ENCODE measurements at regions not wholly inside any gene's neighbourhood (a gene's known extent, or its start where the extent isn't known, plus 50 kb on each side); places are given as distances from the start of the nearest gene placed in this dataset.
A peak's percentile ranks its signal among the peaks of the same experiment; 100 is the strongest.
"Not testable (repeated sequence)": the region's sequence is repeated elsewhere in the genome, so short reads cannot be mapped to it uniquely, and the experiment has no call there.

GRCh38 chr3:161914703-161915417 lies 418.3 kb downstream of the OTOL1 start:
- peak; percentile 61 for DNase-seq (ENCODE audit: low read depth)

DNA sequence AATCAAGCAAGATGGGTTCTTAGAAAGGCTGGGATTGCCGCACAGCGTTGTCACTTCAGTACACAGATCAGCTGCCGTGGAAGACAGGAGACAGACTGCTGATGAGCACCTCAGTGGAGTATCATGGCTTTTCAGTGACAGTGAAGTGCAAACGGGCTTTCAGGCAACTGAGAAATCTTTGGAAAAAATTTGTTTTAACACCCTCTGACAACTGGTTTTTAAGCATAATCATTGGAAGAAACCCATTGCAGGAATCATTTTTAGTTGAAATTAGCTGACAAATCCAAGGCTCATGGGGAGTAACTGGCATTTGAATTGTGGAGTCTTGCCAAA lies 418.8 kb downstream of the OTOL1 start:
- no peak for DNase-seq (ENCODE audit: low read depth)

- no peak for DNase-seq (ENCODE audit: low read depth)
Measured at GRCh38 chr3:161920196-161920595, 423.6 kb downstream of the OTOL1 start.

GRCh38 chr3:161925749-161926360 lies 429.2 kb downstream of the OTOL1 start:
- DNase-seq (ENCODE audit: low read depth), result no peak

DNA sequence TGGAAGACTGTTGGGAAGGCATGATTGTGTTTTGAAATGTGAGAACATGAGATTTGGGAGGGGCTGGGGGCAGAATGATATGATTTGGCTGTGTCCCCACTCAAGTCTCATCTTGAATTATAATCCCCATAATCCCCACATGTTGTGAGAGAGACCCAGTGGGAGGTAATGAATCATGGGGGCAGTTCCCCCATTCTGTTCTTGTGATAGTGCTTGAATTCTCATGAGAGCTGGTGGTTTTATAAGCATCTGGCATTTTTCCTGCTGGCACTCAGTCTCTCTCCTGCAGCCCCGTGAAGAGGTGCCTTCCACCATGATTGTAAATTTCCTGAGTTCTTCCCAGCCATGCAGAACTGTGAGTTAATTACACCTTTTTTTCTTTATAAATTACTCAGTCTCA lies 430.5 kb downstream of the OTOL1 start:
- no peak for DNase-seq (ENCODE audit: low read depth)

DNA sequence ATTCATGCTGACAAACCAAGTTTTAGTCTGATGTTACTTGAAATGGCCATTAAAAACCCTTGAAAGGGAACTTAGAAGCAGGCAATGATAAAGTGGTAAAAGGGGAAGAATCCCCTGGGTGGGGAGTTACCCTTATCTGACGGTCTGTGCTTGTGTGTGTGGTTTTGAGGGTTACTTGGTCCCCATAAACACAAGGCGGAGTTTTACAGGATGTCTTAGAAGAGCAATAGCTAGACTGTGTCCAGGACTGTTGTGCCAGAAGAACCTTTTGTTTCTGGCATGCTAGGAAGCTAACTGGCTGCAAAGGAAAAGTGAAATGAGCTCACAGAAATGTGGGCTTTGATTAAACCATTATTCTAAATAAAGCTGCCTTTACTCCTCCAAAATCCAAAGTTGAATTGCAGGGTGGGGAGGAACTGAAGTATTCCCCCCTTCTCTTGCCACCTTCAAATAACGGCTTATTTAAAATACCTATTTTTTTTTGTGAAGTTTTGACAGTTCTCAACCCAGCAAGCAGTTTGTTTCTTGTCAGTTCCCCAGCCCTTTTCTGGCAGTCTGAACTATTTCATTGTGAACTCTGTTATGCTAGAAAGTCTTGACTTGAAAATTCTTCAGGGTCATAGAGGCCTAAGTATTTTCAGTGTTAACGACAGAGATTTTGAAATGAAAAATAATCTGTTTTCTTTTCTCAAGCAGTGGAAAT lies 443.5 kb downstream of the OTOL1 start:
- peak; percentile 64 for DNase-seq (ENCODE audit: low read depth)

GRCh38 chr3:161940621-161940965 lies 444.0 kb downstream of the OTOL1 start:
- peak; percentile 40 for DNase-seq (ENCODE audit: low read depth)

GRCh38 chr3:161941891-161942290 lies 445.3 kb downstream of the OTOL1 start:
- DNase-seq (ENCODE audit: low read depth), result no peak

DNA sequence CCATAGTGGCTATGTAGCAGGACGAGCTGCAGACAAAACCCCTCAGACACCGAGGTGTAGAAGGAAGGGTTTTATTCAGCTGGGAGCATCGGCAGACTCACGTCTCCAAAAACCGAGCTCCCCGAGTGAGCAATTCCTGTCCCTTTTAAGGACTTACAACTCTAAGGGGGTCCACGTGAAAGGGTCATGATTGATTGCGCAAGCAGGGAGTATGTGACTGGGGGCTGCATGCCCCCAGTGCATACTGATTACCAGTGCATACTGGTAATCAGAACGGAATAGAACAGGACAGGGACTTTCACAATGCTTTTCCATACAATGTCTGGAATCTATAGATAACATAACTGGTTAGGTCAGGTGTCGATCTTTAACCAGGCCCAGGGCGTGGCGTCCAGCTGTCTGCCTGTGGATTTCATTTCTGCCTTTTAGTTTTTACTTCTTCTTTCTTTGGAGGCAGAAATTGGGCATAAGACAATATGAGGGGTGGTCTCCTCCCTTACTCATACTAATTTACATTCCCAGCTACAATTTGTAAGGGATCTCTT lies 447.3 kb downstream of the OTOL1 start:
- DNase-seq (ENCODE audit: low read depth), result not testable (repeated sequence)

DNA sequence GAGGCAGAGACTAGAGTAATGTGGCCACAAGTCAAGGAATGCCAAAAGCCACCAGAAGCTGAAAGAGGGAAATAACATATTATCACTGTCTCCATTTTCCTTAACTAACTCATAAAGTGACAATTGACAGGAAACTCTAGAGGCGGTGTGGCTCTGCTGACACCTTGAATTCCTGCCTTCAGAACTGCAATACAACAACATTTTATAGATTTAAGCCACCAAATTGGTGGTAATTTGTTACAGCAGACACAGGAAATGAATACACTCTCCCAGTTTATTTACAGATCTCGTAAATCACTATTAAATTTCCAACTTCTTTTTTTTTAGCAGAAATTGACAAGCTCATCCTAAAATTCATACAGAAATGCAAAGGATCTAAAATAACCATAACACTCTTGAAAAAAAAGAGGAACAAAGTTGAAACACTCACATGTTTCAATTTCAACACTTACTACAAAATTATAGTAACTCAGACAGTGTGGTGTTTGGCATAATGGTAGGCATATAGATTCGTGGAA lies 449.9 kb downstream of the OTOL1 start:
- no peak for DNase-seq (ENCODE audit: low read depth)

- DNase-seq (ENCODE audit: low read depth), result no peak
Measured at GRCh38 chr3:161950318-161950868, 453.8 kb downstream of the OTOL1 start.

GRCh38 chr3:161957467-161957866 lies 460.9 kb downstream of the OTOL1 start:
- no peak for DNase-seq (ENCODE audit: low read depth)

DNA sequence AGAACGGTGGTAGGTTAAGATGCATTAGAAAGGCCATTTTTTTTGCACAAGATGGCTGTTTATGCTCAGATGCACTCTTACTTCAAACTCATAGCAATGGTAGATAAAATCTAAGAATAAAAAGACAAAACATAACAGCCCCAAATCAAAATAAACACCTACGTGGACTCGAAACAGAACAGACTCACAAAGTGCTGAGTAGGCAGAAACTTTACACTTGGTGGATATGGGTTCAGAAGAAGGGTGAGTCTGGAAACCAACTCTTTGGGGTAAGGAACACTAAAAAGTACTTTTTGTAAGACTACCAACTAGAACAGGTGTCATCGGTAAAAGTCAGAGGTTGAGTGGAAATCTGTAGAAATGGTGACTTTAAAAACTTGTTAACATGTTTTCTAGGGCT lies 468.2 kb downstream of the OTOL1 start:
- no peak for DNase-seq (ENCODE audit: low read depth)

- no peak for DNase-seq (ENCODE audit: low read depth)
Measured at GRCh38 chr3:161969867-161970266, 473.3 kb downstream of the OTOL1 start.

DNA sequence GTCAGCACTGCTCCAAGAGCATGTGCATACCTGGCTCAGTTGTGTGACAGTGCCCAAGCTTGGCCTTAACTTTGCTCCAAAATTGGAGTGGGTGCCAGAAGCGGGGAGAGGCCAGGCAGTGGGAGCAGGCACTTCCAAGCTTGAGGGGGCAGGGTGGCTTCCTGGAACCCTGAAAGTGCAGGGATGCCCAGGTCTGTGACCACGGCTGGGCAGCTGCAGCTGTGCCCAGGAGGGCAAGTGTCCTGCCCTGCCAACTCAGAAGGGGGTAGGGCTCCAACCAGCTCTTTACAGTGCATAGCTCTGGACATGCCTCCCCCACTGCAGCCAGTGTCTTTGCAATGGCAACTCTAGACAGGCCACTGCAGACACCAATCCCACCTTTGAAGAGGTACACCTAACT lies 478.6 kb downstream of the OTOL1 start:
- DNase-seq (ENCODE audit: low read depth), result no peak

GRCh38 chr3:161977063-161977462 lies 480.5 kb downstream of the OTOL1 start:
- DNase-seq (ENCODE audit: low read depth), result no peak

DNA sequence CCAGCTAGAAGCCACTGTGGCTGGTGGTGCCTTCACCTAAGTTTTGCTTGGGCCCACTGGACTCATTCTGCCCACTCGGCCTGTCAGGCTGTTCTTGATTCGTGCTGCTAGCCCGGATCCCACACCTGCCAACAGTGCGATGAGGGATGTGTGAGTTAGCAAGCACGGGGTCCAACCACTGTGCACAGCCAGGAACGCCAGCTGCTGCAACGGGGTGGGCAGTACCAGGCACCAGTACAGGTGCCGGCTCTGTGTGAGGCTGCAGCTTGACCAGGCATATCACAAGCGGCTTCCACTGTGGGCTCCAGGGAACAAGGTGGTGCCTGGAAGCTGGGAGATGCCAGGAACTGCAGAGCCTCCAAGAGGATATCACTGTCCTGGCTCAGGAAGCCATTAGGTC lies 481.2 kb downstream of the OTOL1 start:
- no peak for DNase-seq (ENCODE audit: low read depth)

GRCh38 chr3:161987933-161988332 lies 491.3 kb downstream of the OTOL1 start:
- DNase-seq (ENCODE audit: low read depth), result no peak

DNA sequence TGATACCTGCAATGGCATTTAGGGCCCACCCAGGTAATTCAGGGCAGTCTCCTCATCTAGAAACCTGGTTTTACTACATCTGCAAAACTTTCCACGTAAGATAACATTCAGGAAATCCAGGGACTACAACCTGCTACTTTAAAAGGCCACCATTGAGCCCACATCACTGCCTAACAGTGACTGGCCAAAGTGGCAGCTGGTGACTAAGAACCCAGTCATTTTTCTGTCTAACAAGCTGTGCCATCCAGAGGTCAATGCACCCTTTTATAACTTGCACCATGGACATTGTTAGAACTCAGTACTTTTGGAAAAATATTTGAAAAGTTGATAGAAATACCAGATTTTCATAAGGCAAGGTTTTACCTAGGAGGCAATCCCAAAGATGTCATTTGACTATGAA lies 492.4 kb downstream of the OTOL1 start:
- no peak for DNase-seq (ENCODE audit: low read depth)

- no peak for DNase-seq (ENCODE audit: low read depth)
Measured at GRCh38 chr3:161990036-161990435, 493.4 kb downstream of the OTOL1 start.

DNA sequence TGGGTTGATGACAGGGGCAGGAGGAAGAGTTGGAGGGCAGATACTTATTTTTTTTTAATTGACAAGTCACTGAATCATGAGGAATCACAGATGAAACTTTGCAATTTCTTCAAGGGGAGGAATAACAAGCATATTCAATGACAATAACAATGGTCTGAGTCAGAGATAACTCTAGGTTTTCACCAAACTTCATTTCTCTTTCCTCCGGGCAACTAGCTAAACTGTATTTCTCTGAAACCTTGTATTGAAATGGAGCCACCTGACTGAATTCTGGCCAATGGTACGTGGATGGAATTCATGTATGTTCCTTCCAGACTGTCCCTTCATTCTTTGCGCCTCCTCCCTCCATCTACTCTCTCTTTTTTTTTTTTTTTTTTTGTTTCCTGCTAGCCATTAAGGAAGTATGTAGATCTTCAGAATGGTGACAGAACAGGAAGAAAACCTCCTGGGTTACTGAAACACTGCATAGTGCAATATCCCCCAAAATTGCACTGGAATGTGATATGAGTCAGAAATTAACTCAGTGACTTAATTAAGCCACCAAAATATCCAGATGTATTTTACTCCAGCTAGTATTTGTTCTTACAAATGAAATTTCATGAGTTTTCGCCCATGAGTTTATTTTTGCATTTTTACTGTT lies 495.4 kb downstream of the OTOL1 start:
- DNase-seq (ENCODE audit: low read depth), result no peak

GRCh38 chr3:161999846-162000245 lies 503.2 kb downstream of the OTOL1 start:
- DNase-seq (ENCODE audit: low read depth), result no peak

All from forelimb muscle (tissue), 1 donor.